Smooth muscle cell (in vitro differentiated cells): ENCODE measurements at regions not wholly inside any gene's neighbourhood (a gene's known extent, or its start where the extent isn't known, plus 50 kb on each side); places are given as distances from the start of the nearest gene placed in this dataset.

Experiments
- DNase-seq: peaks from one replicate; lab custom pipeline; 2025; ENCODE audit not compliant: unreplicated experiment; lab: John Stamatoyannopoulos, UW
- H2AFZ ChIP-seq: fragments of 200-600 bp; sonication (generic); 2 replicates; pipeline ENCODE4 v1.6.0; 2016; ENCODE audit warnings: antibody characterized with exemption, low read depth, mild to moderate bottlenecking
- H3F3A ChIP-seq: fragments of 200-600 bp; sonication (generic); 2 replicates; pipeline ENCODE4 v1.6.0; 2017; ENCODE audit warnings: antibody characterized with exemption, low read depth
- H3K27ac ChIP-seq: fragments of 200-600 bp; sonication (generic); 2 replicates; pipeline ENCODE4 v1.5.1; 2016; ENCODE audit warnings: low read depth, mild to moderate bottlenecking
- H3K27me3 ChIP-seq: fragments of 200-600 bp; sonication (generic); 2 replicates; pipeline ENCODE4 v1.6.1; 2016; ENCODE audit warnings: low read depth, mild to moderate bottlenecking
- H3K36me3 ChIP-seq: fragments of 200-600 bp; sonication (generic); 2 replicates; pipeline ENCODE4 v1.5.1; 2016; ENCODE audit warnings: low read depth
- H3K4me1 ChIP-seq: fragments of 200-600 bp; sonication (generic); 2 replicates; pipeline ENCODE4 v1.5.1; 2016; ENCODE audit warnings: low read depth
- H3K4me2 ChIP-seq: fragments of 200-600 bp; sonication (generic); 2 replicates; pipeline ENCODE4 v1.6.0; 2016; ENCODE audit warnings: mild to moderate bottlenecking
- H3K4me3 ChIP-seq: fragments of 200-600 bp; sonication (generic); 2 replicates; pipeline ENCODE4 v1.5.1; 2016; ENCODE audit warnings: mild to moderate bottlenecking
- H3K79me2 ChIP-seq: fragments of 200-600 bp; sonication (generic); 2 replicates; pipeline ENCODE4 v1.6.0; 2016; ENCODE audit warnings: low read depth, mild to moderate bottlenecking
- H3K9ac ChIP-seq: fragments of 200-600 bp; sonication (generic); 2 replicates; pipeline ENCODE4 v1.6.0; 2016; ENCODE audit warnings: low read depth
- H3K9me3 ChIP-seq: fragments of 200-600 bp; sonication (generic); replicated peaks from 2 replicates; pipeline ENCODE4 v1.5.1; 2016; ENCODE audit warnings: low read depth
- H4K20me1 ChIP-seq: fragments of 200-600 bp; sonication (generic); 2 replicates; pipeline ENCODE4 v1.6.0; 2016; ENCODE audit warnings: low read depth
- CTCF ChIP-seq: fragments of 200-600 bp; sonication (generic); IDR thresholded peaks from 2 replicates; pipeline ENCODE4 v1.5.1; 2017; ENCODE audit warnings: borderline replicate concordance, mild to moderate bottlenecking, antibody characterized with exemption; ENCODE audit not compliant: insufficient read depth, poor library complexity, severe bottlenecking
- WGBS: methylation state at CpG from one replicate; pipeline ENCODE4 v1.1.7; 2016; ENCODE audit warnings: low lambda C conversion rate; 5-methylcytosine and 5-hydroxymethylcytosine counted together

GRCh38 chr15:31776039-31776438, 254.3 kb upstream of the CHRNA7 start:
- no peak for TF ChIP-seq CTCF

GRCh38 chr15:31781261-31781660, 249.1 kb upstream of the CHRNA7 start:
- H3K4me3 ChIP-seq: no peak overlapping the region
- no peak overlapping the region for H2AFZ ChIP-seq
- no peak for TF ChIP-seq CTCF
- no peak overlapping the region for H3K27ac ChIP-seq
- no peaks in the 10 kb centered on the region for H3F3A ChIP-seq
- no peaks in the 10 kb centered on the region for H3K36me3 ChIP-seq
- 58% methylated on average over 2 of the region's 2 CpGs for WGBS
- no peaks in the 10 kb centered on the region for H3K9me3 ChIP-seq
- no peaks in the 10 kb centered on the region for H3K4me1 ChIP-seq
- H3K27me3 ChIP-seq: no peaks in the 10 kb centered on the region
- DNase-seq: no peak
- no peaks in the 10 kb centered on the region for H4K20me1 ChIP-seq
- H3K9ac ChIP-seq: no peak overlapping the region
- no peaks in the 10 kb centered on the region for H3K79me2 ChIP-seq
- H3K4me2 ChIP-seq: no peak overlapping the region

More at GRCh38 chr15:31776039-31776438, 254.3 kb upstream of the CHRNA7 start:
- H4K20me1 ChIP-seq: no peaks in the 10 kb centered on the region
- no peaks in the 10 kb centered on the region for H3K79me2 ChIP-seq
- H3K27ac ChIP-seq: no peak overlapping the region
- no peak overlapping the region for H3K4me3 ChIP-seq
- no peak overlapping the region for H2AFZ ChIP-seq
- no peaks in the 10 kb centered on the region for H3F3A ChIP-seq
- H3K36me3 ChIP-seq: no peaks in the 10 kb centered on the region
- H3K9ac ChIP-seq: no peak overlapping the region
- no peaks in the 10 kb centered on the region for H3K4me1 ChIP-seq
- H3K9me3 ChIP-seq: no peaks in the 10 kb centered on the region
- H3K27me3 ChIP-seq: no peaks in the 10 kb centered on the region
- no peak overlapping the region for H3K4me2 ChIP-seq
- WGBS: 73% methylated on average over 9 of the region's 9 CpGs
- DNase-seq: no peak

- Histone ChIP-seq H3K27ac (no peak overlapping the region), H3K4me2 (no peak overlapping the region), H3K36me3 (no peaks in the 10 kb centered on the region), H3K9ac (no peak overlapping the region), H2AFZ (no peak overlapping the region), H3K9me3 (no peaks in the 10 kb centered on the region), H3K4me3 (no peak overlapping the region), H3K27me3 (no peaks in the 10 kb centered on the region), H3K79me2 (no peaks in the 10 kb centered on the region), H3F3A (no peaks in the 10 kb centered on the region), H3K4me1 (no peaks in the 10 kb centered on the region), H4K20me1 (no peaks in the 10 kb centered on the region)
- 90% methylated on average over 9 of the region's 9 CpGs for WGBS
- DNase-seq: no peak
- TF ChIP-seq CTCF: no peak
Measured at GRCh38 chr15:31782016-31782783, 248.1 kb upstream of the CHRNA7 start.

- 60% methylated on average over 3 of the region's 3 CpGs for WGBS
- no peak overlapping the region for H3K9ac ChIP-seq
- DNase-seq: no peak
- no peak overlapping the region for H3K27ac ChIP-seq
- no peaks in the 10 kb centered on the region for H3K79me2 ChIP-seq
- no peaks in the 10 kb centered on the region for H3K36me3 ChIP-seq
- no peaks in the 10 kb centered on the region for H3F3A ChIP-seq
- no peaks in the 10 kb centered on the region for H3K9me3 ChIP-seq
- H3K4me2 ChIP-seq: no peak overlapping the region
- no peak for TF ChIP-seq CTCF
- H3K4me3 ChIP-seq: no peak overlapping the region
- H2AFZ ChIP-seq: no peak overlapping the region
- no peaks in the 10 kb centered on the region for H3K27me3 ChIP-seq
- no peaks in the 10 kb centered on the region for H4K20me1 ChIP-seq
- H3K4me1 ChIP-seq: no peaks in the 10 kb centered on the region
Measured at GRCh38 chr15:31782951-31783350, 247.4 kb upstream of the CHRNA7 start.
